Glomerular visceral epithelial cell (primary cell): ENCODE measurements at regions not wholly inside any gene's neighbourhood (a gene's known extent, or its start where the extent isn't known, plus 50 kb on each side); places are given as distances from the start of the nearest gene placed in this dataset.

ENCODE experiments used
- DNase-seq: peaks from one replicate; pipeline ENCODE4 v3.0.0-alpha.2; 2016; ENCODE audit errors: extremely low spot score

- DNase-seq = no peak
Observed at GRCh38 chr11:115706626-115707135, 202.5 kb upstream of the CADM1 start.

- no peak for DNase-seq
Observed at GRCh38 chr11:115705200-115705599, 201.0 kb upstream of the CADM1 start.

- no peak for DNase-seq
Observed at GRCh38 chr11:115700981-115701875, 197.0 kb upstream of the CADM1 start.

DNA sequence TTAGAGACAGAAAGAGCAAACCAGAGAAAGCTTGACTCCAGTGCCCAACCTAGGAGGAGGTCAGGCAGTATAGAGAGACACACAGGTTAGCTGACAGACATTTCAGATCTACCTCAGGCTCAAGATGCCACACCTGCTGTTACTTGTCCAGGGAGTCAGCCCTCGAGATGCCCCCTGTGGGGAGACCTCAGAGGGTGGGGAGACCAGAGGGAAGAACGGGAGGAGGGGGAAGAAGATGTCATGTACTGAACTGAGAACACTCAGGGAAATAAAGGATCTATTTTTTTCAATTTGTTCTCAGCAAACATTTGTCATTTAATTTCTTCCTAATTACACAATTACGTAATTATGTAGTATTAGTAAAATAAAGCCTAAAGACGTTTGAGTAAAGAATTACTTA, 196.3 kb upstream of the CADM1 start:
- DNase-seq = no peak

- DNase-seq = peak; percentile 41
Observed at GRCh38 chr11:115699733-115700132, 195.5 kb upstream of the CADM1 start.

- DNase-seq = no peak
Observed at GRCh38 chr11:115699326-115699725, 195.1 kb upstream of the CADM1 start.

GRCh38 chr11:115698243-115698642, 194.0 kb upstream of the CADM1 start:
- DNase-seq = no peak

GRCh38 chr11:115696563-115696962, 192.3 kb upstream of the CADM1 start:
- no peak for DNase-seq

DNA sequence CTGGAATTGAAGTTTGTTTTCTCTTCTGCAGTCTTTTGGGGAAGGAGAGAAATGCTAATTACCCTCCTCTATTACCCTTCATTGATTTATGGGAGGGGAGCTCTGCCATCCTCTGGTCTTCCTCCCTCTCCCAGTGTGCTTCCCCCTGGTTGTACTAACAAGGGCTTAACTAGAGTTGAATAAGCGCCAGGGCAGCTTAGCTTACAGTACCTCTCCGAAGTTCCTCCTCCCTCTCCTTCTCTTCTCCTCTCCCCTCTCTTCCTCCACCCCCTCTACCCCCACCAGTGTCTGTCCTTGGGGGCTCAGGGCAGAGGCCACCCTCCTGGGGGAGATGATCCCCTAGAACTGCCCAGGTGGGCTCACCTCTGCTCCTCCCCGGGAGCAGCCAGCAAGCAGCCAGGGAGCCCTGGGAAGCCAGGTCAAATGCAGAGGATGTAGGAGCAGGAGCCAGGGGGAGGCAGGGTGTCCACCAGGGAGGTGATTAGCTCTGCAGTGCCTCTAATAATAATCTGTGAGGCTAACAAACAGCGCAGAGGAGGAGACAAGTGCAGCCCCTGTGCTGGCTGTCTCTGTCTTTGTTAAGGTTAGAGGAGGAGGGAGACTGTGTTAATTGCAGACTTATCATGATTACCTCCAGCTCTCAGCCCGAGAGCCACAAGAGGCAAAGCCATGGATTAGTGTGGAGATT, 191.6 kb upstream of the CADM1 start:
- DNase-seq = no peak

- no peak for DNase-seq
Observed at GRCh38 chr11:115693002-115693401, 188.8 kb upstream of the CADM1 start.

GRCh38 chr11:115691030-115691429, 186.8 kb upstream of the CADM1 start:
- DNase-seq = no peak

GRCh38 chr11:115687934-115688333, 183.7 kb upstream of the CADM1 start:
- no peak for DNase-seq

GRCh38 chr11:115684699-115685098, 180.5 kb upstream of the CADM1 start:
- DNase-seq = no peak

DNA sequence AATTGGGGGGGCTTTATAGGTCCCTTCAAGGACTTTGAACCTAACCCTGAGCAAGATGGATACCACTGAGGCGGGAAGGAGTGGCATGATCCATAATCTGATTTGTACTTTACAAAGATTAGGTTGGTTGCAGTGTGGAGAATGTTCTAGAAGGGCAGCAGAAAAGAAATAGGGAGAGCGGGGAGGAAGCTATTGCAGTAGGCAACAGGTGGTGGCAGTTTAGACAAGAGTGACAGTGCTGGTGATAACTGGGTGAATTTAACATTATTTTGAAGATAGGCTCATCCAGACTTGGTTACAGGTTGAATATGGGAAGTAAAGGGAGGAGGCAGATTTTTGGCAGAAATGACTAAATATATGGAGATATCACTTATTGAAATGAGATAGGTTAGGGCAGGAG, 179.9 kb upstream of the CADM1 start:
- DNase-seq = no peak

- DNase-seq = no peak
Observed at GRCh38 chr11:115682888-115683287, 178.7 kb upstream of the CADM1 start.

DNA sequence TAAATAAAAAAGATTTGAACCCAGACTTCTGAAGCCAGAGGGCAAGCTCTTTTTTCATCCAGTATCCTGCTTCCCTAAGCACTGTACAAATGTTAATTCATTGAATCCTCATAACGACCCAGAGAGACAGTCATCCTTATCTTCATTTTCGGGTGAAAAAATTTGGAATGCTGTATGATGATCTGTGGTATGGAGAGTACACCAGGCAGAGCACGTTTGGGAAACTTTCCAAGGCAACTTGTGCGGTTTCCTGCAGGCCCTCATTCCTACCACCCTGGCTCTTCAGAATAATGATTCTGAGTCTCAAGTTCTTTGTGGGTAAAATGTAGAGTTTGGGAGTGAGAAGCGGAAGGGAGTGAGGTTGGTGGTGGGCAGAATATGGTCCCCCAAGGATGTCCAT, 177.9 kb upstream of the CADM1 start:
- DNase-seq = no peak

- no peak for DNase-seq
Observed at GRCh38 chr11:115679945-115680344, 175.7 kb upstream of the CADM1 start.

GRCh38 chr11:115678942-115679341, 174.7 kb upstream of the CADM1 start:
- DNase-seq = no peak

- no peak for DNase-seq
Observed at GRCh38 chr11:115677190-115677589, 173.0 kb upstream of the CADM1 start.

DNA sequence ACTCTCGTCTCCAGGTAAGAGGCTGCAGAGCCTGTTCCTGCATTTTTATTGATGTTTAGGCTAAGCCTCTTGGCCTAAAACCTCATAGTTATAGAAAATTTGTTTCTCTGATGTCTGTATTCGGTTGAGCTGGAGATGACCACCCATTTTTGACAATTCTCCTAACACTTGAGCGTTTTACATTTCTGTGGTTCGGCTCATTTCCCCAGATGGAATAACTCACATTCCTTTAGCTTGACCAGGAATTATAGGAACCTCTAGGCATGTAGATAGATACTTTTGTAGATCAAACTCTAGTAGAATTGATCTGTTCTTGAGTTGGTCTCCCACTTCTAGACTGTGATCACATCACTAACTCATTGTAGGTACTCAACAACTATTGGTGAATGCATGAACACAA, 172.6 kb upstream of the CADM1 start:
- peak; percentile 63 for DNase-seq

DNA sequence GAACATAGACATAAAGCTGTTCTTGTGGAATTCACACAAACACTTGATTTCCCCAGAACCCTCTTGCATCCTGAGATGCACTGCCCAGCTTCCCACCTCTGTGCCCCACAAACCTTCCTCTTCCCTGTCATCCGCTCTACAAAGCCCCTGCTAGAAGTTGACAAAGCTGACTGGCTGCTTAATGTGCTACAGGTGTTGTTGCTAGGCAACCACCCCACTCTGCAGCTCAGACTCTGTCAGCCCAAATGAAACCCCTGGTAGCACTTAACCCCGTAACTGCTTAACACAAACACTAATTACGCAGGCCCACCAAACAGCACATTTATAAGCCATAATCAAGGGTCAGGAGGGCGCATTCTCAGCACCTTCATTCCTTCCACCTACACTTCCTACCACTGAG, 172.0 kb upstream of the CADM1 start:
- DNase-seq = no peak

DNA sequence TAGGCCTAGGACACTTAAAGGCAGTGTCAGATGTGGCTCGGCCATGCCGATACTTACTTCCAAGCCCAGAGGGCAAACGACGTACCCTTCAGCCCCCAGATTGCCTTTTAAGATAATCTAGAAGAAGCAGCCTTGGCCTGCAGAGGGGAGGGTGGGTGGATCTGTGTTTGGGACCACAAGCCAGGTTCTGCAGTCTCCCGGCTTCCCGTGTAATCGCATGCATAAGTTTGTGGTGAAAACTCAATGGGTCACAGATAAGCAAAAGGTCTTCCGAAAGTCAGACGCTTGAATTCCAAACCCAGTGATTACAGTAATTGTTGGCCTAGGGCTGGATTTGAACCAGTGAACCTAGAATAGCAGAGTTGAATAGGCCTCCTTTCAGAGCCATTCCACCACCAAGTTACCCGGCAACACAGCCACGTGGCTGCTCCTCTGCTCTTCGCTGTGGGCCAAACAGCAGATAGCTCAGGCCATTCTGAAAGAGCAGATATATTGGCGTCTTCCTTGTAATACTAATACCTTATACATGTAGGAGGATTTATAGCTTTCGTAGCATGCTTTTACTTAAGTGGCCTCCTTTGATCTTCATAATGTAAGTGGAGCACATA, 170.8 kb upstream of the CADM1 start:
- no peak for DNase-seq
